Endodermal cell (in vitro differentiated cells): ENCODE measurements at regions not wholly inside any gene's neighbourhood (a gene's known extent, or its start where the extent isn't known, plus 50 kb on each side); places are given as distances from the start of the nearest gene placed in this dataset.
"Not testable (repeated sequence)": the region's sequence is repeated elsewhere in the genome, so short reads cannot be mapped to it uniquely, and the experiment has no call there.

Experiments used
- DNase-seq: peaks from one replicate; pipeline ENCODE4 v3.0.0-alpha.2; 2017
- H3K27ac ChIP-seq: 2 replicates; pipeline ENCODE4 v1.5.1; 2013; ENCODE audit warnings: mild to moderate bottlenecking, low read depth, low read length, moderate library complexity
- H3K27me3 ChIP-seq: 2 replicates; pipeline ENCODE4 v1.6.1; 2013; ENCODE audit warnings: mild to moderate bottlenecking, low read length, moderate library complexity; ENCODE audit not compliant: insufficient read depth, control insufficient read depth, poor library complexity, severe bottlenecking
- H3K36me3 ChIP-seq: 2 replicates; pipeline ENCODE4 v1.7.0; 2013; ENCODE audit warnings: mild to moderate bottlenecking, low read length, moderate library complexity; ENCODE audit not compliant: control insufficient read depth, insufficient read depth
- H3K4me1 ChIP-seq: one replicate; pipeline ENCODE4 v1.7.0; 2013; ENCODE audit warnings: low read length; ENCODE audit not compliant: control insufficient read depth, insufficient read depth
- H3K4me3 ChIP-seq: 2 replicates; pipeline ENCODE4 v1.5.1; 2013; ENCODE audit warnings: mild to moderate bottlenecking, low read length, moderate library complexity
- H3K9ac ChIP-seq: 2 replicates; pipeline ENCODE4 v1.6.1; 2013; ENCODE audit warnings: mild to moderate bottlenecking, low read length, moderate library complexity; ENCODE audit not compliant: poor library complexity, severe bottlenecking; ENCODE audit errors: extremely low read depth
- H3K9me3 ChIP-seq: 2 replicates; pipeline ENCODE4 v1.6.1; 2013; ENCODE audit warnings: mild to moderate bottlenecking, low read length, moderate library complexity; ENCODE audit not compliant: control insufficient read depth
- H3K27ac Mint-ChIP-seq: 2 replicates; pipeline ENCODE4 v1.8.0; 2020; ENCODE audit warnings: mixed read lengths
- H3K27me3 Mint-ChIP-seq: 2 replicates; pipeline ENCODE4 v1.8.0; 2021; ENCODE audit warnings: mild to moderate bottlenecking, mixed read lengths; ENCODE audit not compliant: insufficient read depth
- H3K36me3 Mint-ChIP-seq: 2 replicates; pipeline ENCODE4 v1.8.0; 2020; ENCODE audit warnings: low read depth, mixed read lengths
- H3K4me1 Mint-ChIP-seq: 2 replicates; pipeline ENCODE4 v1.8.0; 2020; ENCODE audit warnings: mixed read lengths
- H3K4me3 Mint-ChIP-seq: 2 replicates; pipeline ENCODE4 v1.8.0; 2020; ENCODE audit warnings: mild to moderate bottlenecking, moderate library complexity, mixed read lengths
- H3K9me3 Mint-ChIP-seq: 2 replicates; pipeline ENCODE4 v1.8.0; 2020; ENCODE audit warnings: mild to moderate bottlenecking, mixed read lengths
- WGBS, 2 experiments: methylation state at CpG; one replicate each; pipeline versions ENCODE4 v1.1.5 to v1.1.7; 2013; ENCODE audit warnings: missing lambda C conversion rate in 2 of 2, mixed read lengths in 1 of 2; ENCODE audit not compliant: insufficient coverage in 1 of 2, insufficient read length in 1 of 2; 5-methylcytosine and 5-hydroxymethylcytosine counted together
- TF ChIP-seq, protein P1 (sequence below): fragments of 200-600 bp; sonication (generic); conservative IDR thresholded peaks from 2 replicates; pipeline ENCODE4 v1.5.0; 2021; ENCODE audit warnings: antibody characterized with exemption, mild to moderate bottlenecking

- Histone ChIP-seq H3K36me3 (no peaks in the 10 kb centered on the region), H3K4me1 (no peaks in the 10 kb centered on the region), H3K9me3 (peaks cover 5% of the 10 kb centered on the region), H3K27ac (no peak overlapping the region), H3K4me3 (no peak overlapping the region), H3K27me3 (no peaks in the 10 kb centered on the region), H3K9ac (no peak overlapping the region)
- 88 to 93% methylated on average over 1 to 2 of the region's 2 CpGs for WGBS, 2 experiments
- no peak overlapping the region for H3K4me3 Mint-ChIP-seq
- H3K27ac Mint-ChIP-seq, result no peak overlapping the region
- TF ChIP-seq, protein P1, sequence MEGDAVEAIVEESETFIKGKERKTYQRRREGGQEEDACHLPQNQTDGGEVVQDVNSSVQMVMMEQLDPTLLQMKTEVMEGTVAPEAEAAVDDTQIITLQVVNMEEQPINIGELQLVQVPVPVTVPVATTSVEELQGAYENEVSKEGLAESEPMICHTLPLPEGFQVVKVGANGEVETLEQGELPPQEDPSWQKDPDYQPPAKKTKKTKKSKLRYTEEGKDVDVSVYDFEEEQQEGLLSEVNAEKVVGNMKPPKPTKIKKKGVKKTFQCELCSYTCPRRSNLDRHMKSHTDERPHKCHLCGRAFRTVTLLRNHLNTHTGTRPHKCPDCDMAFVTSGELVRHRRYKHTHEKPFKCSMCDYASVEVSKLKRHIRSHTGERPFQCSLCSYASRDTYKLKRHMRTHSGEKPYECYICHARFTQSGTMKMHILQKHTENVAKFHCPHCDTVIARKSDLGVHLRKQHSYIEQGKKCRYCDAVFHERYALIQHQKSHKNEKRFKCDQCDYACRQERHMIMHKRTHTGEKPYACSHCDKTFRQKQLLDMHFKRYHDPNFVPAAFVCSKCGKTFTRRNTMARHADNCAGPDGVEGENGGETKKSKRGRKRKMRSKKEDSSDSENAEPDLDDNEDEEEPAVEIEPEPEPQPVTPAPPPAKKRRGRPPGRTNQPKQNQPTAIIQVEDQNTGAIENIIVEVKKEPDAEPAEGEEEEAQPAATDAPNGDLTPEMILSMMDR, result no peak
- peaks cover 7% of the 10 kb centered on the region for H3K27me3 Mint-ChIP-seq
- no peaks in the 10 kb centered on the region for H3K36me3 Mint-ChIP-seq
- peaks cover 8% of the 10 kb centered on the region for H3K4me1 Mint-ChIP-seq
- DNase-seq, result peak; percentile 34
- peaks cover 15% of the 10 kb centered on the region for H3K9me3 Mint-ChIP-seq
Measured at GRCh38 chr7:149704507-149704906, 68.9 kb downstream of the ZNF467 start.

GRCh38 chr7:149703044-149703650, 70.2 kb downstream of the ZNF467 start:
- no peak overlapping the region for H3K27ac Mint-ChIP-seq
- WGBS, 2 experiments, result 87 to 89% methylated on average over 6 to 7 of the region's 7 CpGs
- TF ChIP-seq, protein P1, result no peak
- Histone ChIP-seq H3K4me3 (no peak overlapping the region), H3K4me1 (no peaks in the 10 kb centered on the region), H3K27ac (no peak overlapping the region), H3K9ac (no peak overlapping the region), H3K36me3 (no peaks in the 10 kb centered on the region), H3K27me3 (no peaks in the 10 kb centered on the region), H3K9me3 (peaks cover 12% of the 10 kb centered on the region)
- peaks cover 7% of the 10 kb centered on the region for H3K27me3 Mint-ChIP-seq
- no peak overlapping the region for H3K4me3 Mint-ChIP-seq
- peaks cover 19% of the 10 kb centered on the region for H3K9me3 Mint-ChIP-seq
- DNase-seq, result no peak
- no peaks in the 10 kb centered on the region for H3K36me3 Mint-ChIP-seq
- peaks cover 8% of the 10 kb centered on the region for H3K4me1 Mint-ChIP-seq

DNA sequence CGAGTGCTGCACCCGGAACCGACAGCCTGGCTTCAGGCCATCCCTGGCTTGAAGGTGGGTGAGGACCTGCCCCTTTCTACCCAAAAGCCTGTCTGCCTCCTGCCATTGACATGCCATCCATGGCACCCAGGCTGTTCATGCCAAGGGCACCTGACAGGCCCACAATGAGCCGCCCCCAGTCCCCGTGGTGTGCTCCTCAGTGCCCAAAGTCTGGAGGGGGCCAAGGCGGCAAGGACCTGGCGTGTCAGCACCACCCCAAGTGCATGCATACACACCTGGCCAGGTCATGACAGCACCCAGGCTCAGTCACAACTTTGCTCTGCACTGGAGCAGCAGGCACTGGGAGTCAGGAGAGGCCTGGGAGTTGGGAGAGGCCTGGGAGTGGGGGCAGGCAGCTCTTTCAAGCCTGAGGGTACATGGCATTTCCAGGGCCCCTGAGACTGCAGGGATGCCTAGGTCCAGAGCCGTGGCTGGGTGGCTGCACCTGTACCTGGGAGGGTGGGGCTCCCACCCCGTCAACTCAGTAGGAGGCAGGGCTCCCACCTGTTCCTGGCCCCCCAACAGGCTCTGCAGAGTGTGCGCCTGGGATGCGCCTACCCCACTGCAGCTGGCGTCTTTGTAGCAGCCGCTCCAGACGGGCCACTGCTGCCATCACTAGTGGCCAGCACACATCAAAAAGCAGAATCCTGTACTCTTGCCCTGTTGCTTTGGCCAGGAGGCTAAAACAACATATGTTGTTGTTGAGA, 71.7 kb downstream of the ZNF467 start:
- Mint-ChIP-seq H3K4me3 (no peak overlapping the region), H3K27ac (no peak overlapping the region), H3K36me3 (no peaks in the 10 kb centered on the region), H3K9me3 (peaks cover 31% of the 10 kb centered on the region), H3K27me3 (peaks cover 9% of the 10 kb centered on the region), H3K4me1 (peaks cover 8% of the 10 kb centered on the region)
- Histone ChIP-seq H3K9me3 (peaks cover 19% of the 10 kb centered on the region), H3K27me3 (no peaks in the 10 kb centered on the region), H3K36me3 (no peaks in the 10 kb centered on the region), H3K9ac (no peak overlapping the region), H3K4me1 (no peaks in the 10 kb centered on the region), H3K27ac (no peak overlapping the region), H3K4me3 (no peak overlapping the region)
- no peak for DNase-seq
- TF ChIP-seq, protein P1, result no peak
- WGBS, 2 experiments, result 94% methylated on average over 7 to 14 of the region's 14 CpGs

- H3K4me3 Mint-ChIP-seq, H3K27me3 ChIP-seq, DNase-seq, H3K27ac Mint-ChIP-seq, H3K4me1 ChIP-seq, H3K36me3 Mint-ChIP-seq, H3K4me1 Mint-ChIP-seq, H3K4me3 ChIP-seq, H3K36me3 ChIP-seq, H3K27ac ChIP-seq, H3K9ac ChIP-seq: not testable (repeated sequence)
- H3K27me3 Mint-ChIP-seq, result peaks cover 29% of the 10 kb centered on the region
- WGBS, 2 experiments, result 81% methylated on average over 4 of the region's 5 CpGs; no CpG with 5 or more reads in 1 of the 2 experiments
- H3K9me3 ChIP-seq, result peaks cover 19% of the 10 kb centered on the region
- peaks cover 32% of the 10 kb centered on the region for H3K9me3 Mint-ChIP-seq
Measured at GRCh38 chr7:149697767-149698166, 75.6 kb downstream of the ZNF467 start.
